Loucy (cell line): ENCODE measurements at regions not wholly inside any gene's neighbourhood (a gene's known extent, or its start where the extent isn't known, plus 50 kb on each side); places are given as distances from the start of the nearest gene placed in this dataset.

Experiments used
- H2AFZ ChIP-seq: fragments of 200-600 bp; sonication (generic); 2 replicates; pipeline ENCODE4 v1.6.0; 2016; ENCODE audit warnings: antibody characterized with exemption, mild to moderate bottlenecking, low read length, moderate library complexity
- H3F3A ChIP-seq: fragments of 200-600 bp; 2 replicates; pipeline ENCODE4 v1.6.0; 2016; ENCODE audit warnings: antibody characterized with exemption, low read depth, mild to moderate bottlenecking
- H3K27me3 ChIP-seq: fragments of 200-600 bp; sonication (generic); 2 replicates; pipeline ENCODE4 v1.6.1; 2014; ENCODE audit warnings: low read length, mild to moderate bottlenecking; ENCODE audit not compliant: insufficient read depth, poor library complexity, severe bottlenecking
- H3K36me3 ChIP-seq: fragments of 200-600 bp; sonication (generic); 2 replicates; pipeline ENCODE4 v1.6.1; 2016; ENCODE audit warnings: low read length; ENCODE audit not compliant: insufficient read depth
- H3K4me1 ChIP-seq: fragments of 200-600 bp; sonication (generic); 2 replicates; pipeline ENCODE4 v1.5.1; 2014; ENCODE audit warnings: low read length, mild to moderate bottlenecking; ENCODE audit not compliant: insufficient read depth, poor library complexity, severe bottlenecking
- H3K4me2 ChIP-seq: fragments of 200-600 bp; sonication (generic); 2 replicates; pipeline ENCODE4 v1.6.0; 2014; ENCODE audit warnings: antibody characterized with exemption, low read length, low read depth, mild to moderate bottlenecking; ENCODE audit not compliant: poor library complexity, severe bottlenecking
- H3K4me3 ChIP-seq: fragments of 200-600 bp; sonication (generic); 2 replicates; pipeline ENCODE4 v1.5.1; 2014; ENCODE audit warnings: low read length, mild to moderate bottlenecking, mixed read lengths; ENCODE audit not compliant: poor library complexity, severe bottlenecking
- H3K79me2 ChIP-seq: fragments of 200-600 bp; sonication (generic); 2 replicates; pipeline ENCODE4 v1.6.1; 2014; ENCODE audit warnings: low read length; ENCODE audit not compliant: insufficient read depth
- H3K9ac ChIP-seq: fragments of 200-600 bp; sonication (generic); 2 replicates; pipeline ENCODE4 v1.6.0; 2014; ENCODE audit warnings: mild to moderate bottlenecking, low read depth, low read length, moderate library complexity; ENCODE audit not compliant: poor library complexity, severe bottlenecking
- H3K9me2 ChIP-seq: fragments of 200-600 bp; sonication (generic); replicated peaks from 2 replicates; pipeline ENCODE4 v1.6.1; 2016; ENCODE audit warnings: low read depth, low read length, mixed read lengths
- H3K9me3 ChIP-seq: fragments of 200-600 bp; sonication (generic); 2 replicates; pipeline ENCODE4 v1.6.1; 2014; ENCODE audit warnings: mild to moderate bottlenecking, antibody characterized with exemption, low read length, low read depth; ENCODE audit not compliant: insufficient read depth
- H4K20me1 ChIP-seq: fragments of 200-600 bp; sonication (generic); 2 replicates; pipeline ENCODE4 v1.6.0; 2014; ENCODE audit warnings: antibody characterized with exemption, low read length, mild to moderate bottlenecking; ENCODE audit not compliant: insufficient read depth, poor library complexity, severe bottlenecking
- CTCF ChIP-seq: fragments of 200-600 bp; sonication (generic); conservative IDR thresholded peaks from 2 replicates; pipeline ENCODE4 v1.5.1; 2014; ENCODE audit warnings: mild to moderate bottlenecking, antibody characterized with exemption, low read length
- EZH2phosphoT487 ChIP-seq: fragments of 200-600 bp; IDR thresholded peaks from 2 replicates; pipeline ENCODE4 v1.6.1; 2018; ENCODE audit warnings: antibody characterized with exemption, mild to moderate bottlenecking, moderate library complexity, borderline replicate concordance

DNA sequence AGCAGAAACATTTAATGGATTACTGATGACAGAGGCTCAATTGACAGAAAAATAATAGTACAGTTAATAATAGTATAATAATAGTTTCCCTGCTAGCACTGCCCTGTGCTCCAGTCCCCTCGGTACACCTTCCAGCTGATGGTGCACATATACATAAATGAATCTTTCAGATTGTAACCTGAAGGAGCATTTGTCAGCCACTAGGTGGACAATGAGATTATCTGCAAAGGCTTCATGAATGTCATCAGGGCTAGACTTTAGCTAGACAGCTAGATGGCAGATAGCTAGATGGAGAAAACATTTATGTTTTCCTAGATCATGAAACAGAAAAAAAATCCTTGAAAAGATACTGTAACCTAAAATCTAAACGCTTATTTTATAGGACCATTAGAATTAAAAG, 304.4 kb upstream of the SMC2 start:
- Histone ChIP-seq H4K20me1 (no peaks in the 10 kb centered on the region), H3F3A (no peaks in the 10 kb centered on the region), H3K9ac (no peak overlapping the region), H2AFZ (no peak overlapping the region), H3K27me3 (no peaks in the 10 kb centered on the region), H3K79me2 (no peaks in the 10 kb centered on the region), H3K4me3 (no peak overlapping the region), H3K36me3 (no peaks in the 10 kb centered on the region), H3K9me2 (no peaks in the 10 kb centered on the region), H3K9me3 (no peaks in the 10 kb centered on the region), H3K4me2 (no peak overlapping the region), H3K4me1 (no peaks in the 10 kb centered on the region)
- TF ChIP-seq CTCF = peak; percentile 64
- TF ChIP-seq EZH2phosphoT487 = no peak

GRCh38 chr9:103798620-103799019, 295.5 kb upstream of the SMC2 start:
- no peaks in the 10 kb centered on the region for H3F3A ChIP-seq
- peak overlapping the region; percentile 71 for H3K4me3 ChIP-seq
- H3K36me3 ChIP-seq = no peaks in the 10 kb centered on the region
- H3K9me2 ChIP-seq = no peaks in the 10 kb centered on the region
- peak overlapping the region; percentile 65 for H3K9ac ChIP-seq
- no peaks in the 10 kb centered on the region for H3K9me3 ChIP-seq
- H3K79me2 ChIP-seq = no peaks in the 10 kb centered on the region
- no peaks in the 10 kb centered on the region for H4K20me1 ChIP-seq
- H3K4me1 ChIP-seq = peaks cover 8% of the 10 kb centered on the region
- H3K27me3 ChIP-seq = no peaks in the 10 kb centered on the region
- peak overlapping the region; percentile 99 for H2AFZ ChIP-seq
- TF ChIP-seq CTCF (no peak), EZH2phosphoT487 (no peak)
- peak overlapping the region; percentile 92 for H3K4me2 ChIP-seq

GRCh38 chr9:103799959-103800358, 294.1 kb upstream of the SMC2 start:
- H3K4me1 ChIP-seq = peaks cover 8% of the 10 kb centered on the region
- H3F3A ChIP-seq = no peaks in the 10 kb centered on the region
- no peaks in the 10 kb centered on the region for H3K9me2 ChIP-seq
- no peaks in the 10 kb centered on the region for H3K79me2 ChIP-seq
- no peak for TF ChIP-seq EZH2phosphoT487
- no peaks in the 10 kb centered on the region for H4K20me1 ChIP-seq
- no peak overlapping the region for H3K4me2 ChIP-seq
- no peaks in the 10 kb centered on the region for H3K36me3 ChIP-seq
- H3K27me3 ChIP-seq = no peaks in the 10 kb centered on the region
- no peak overlapping the region for H3K9ac ChIP-seq
- no peaks in the 10 kb centered on the region for H3K9me3 ChIP-seq
- H2AFZ ChIP-seq = no peak overlapping the region
- no peak overlapping the region for H3K4me3 ChIP-seq

DNA sequence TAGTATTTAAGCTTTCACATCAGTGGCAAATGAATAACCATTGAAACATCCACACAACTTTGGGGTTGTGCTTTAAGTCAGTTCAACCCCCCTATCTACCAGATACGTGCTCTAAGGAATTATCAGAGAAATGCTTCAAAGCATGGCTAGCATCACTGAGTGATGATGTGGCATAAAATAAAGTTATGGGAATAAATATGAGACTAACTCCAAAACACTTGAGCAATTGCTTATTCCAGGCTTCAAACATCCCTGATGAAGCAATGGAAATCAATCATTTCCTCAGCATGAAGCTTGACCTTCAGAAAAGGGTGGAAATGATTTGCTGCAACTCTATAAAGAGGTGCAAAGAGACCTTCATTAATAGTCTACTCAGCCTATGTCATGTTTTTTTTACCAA, 292.0 kb upstream of the SMC2 start:
- Histone ChIP-seq H3K79me2 (no peaks in the 10 kb centered on the region), H3F3A (no peaks in the 10 kb centered on the region), H3K4me3 (no peak overlapping the region), H3K9ac (no peak overlapping the region), H3K4me2 (no peak overlapping the region), H3K36me3 (no peaks in the 10 kb centered on the region), H3K9me2 (no peaks in the 10 kb centered on the region), H3K4me1 (peaks cover 8% of the 10 kb centered on the region), H3K27me3 (no peaks in the 10 kb centered on the region), H3K9me3 (no peaks in the 10 kb centered on the region), H4K20me1 (no peaks in the 10 kb centered on the region), H2AFZ (no peak overlapping the region)
- TF ChIP-seq CTCF = no peak
- TF ChIP-seq EZH2phosphoT487 = no peak
